Muscle layer of duodenum (tissue), 2 donors: ENCODE measurements at regions not wholly inside any gene's neighbourhood (a gene's known extent, or its start where the extent isn't known, plus 50 kb on each side); places are given as distances from the start of the nearest gene placed in this dataset.

Source experiments
- H3K27ac ChIP-seq: one replicate; pipeline ENCODE4 v1.7.0; 2013; ENCODE audit warnings: mild to moderate bottlenecking, low read length
- H3K27me3 ChIP-seq: one replicate; pipeline ENCODE4 v1.7.0; 2013; ENCODE audit warnings: low read depth, mild to moderate bottlenecking, control low read depth, low read length
- H3K36me3 ChIP-seq, 2 donors: one replicate each; pipeline ENCODE4 v1.7.0; 2013; ENCODE audit warnings: low read length in 2 of 2, control low read depth in 1 of 2, mild to moderate bottlenecking in 1 of 2; ENCODE audit not compliant: insufficient read depth in 2 of 2, control insufficient read depth in 1 of 2
- H3K4me1 ChIP-seq, 2 donors: one replicate each; pipeline ENCODE4 v1.7.0; 2013; ENCODE audit warnings: low read length in 2 of 2, mild to moderate bottlenecking in 2 of 2, control low read depth in 1 of 2, moderate library complexity in 1 of 2; ENCODE audit not compliant: insufficient read depth in 2 of 2, control insufficient read depth in 1 of 2
- H3K4me3 ChIP-seq, 2 donors: one replicate each; pipeline ENCODE4 v1.7.0; 2013; ENCODE audit warnings: low read length in 2 of 2, low read depth in 1 of 2, mild to moderate bottlenecking in 1 of 2
- H3K9me3 ChIP-seq, 2 donors: one replicate each; pipeline ENCODE4 v1.7.0; 2013; ENCODE audit warnings: low read length in 2 of 2, control low read depth in 1 of 2, mild to moderate bottlenecking in 1 of 2; ENCODE audit not compliant: control insufficient read depth in 1 of 2
- donor health status: healthy.

DNA sequence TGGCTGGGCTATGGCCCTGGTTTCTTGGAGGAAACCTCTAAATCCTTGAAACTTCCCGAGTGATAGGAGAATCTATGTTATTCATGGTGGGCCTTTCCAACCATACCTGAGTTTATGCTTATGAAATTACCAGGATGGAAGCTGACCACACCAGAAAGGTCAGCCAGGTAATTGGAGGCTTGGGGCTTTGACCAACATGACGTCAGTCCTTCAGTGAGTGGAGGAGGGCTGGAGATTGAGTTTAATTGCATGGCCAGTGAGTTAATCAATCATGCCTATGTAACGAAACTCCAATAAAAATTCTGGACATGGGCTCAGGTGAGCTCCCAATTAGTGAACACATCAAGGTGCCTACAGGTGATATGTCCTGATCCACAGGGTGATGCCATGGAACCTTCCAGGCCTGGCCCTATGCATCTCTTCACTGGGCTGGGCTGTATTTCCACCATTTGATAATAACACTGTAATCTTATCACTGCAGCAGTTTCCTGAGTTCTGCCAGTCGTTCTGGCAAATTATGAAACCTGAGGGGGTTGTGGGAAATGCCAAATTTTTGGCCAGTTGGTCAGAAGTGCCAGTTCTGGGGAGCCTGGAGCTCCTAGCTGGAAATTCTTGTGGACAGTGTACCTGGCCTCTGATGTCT lies 106.5 kb downstream of the CDH26 start:
- H3K36me3 ChIP-seq, result no peaks in the 10 kb centered on the region
- no peak overlapping the region for H3K27ac ChIP-seq
- H3K4me3 ChIP-seq, result no peak overlapping the region
- H3K4me1 ChIP-seq, result peaks cover 4 to 10% of the 10 kb centered on the region in 2 donors
- H3K9me3 ChIP-seq, result no peaks in the 10 kb centered on the region
- no peaks in the 10 kb centered on the region for H3K27me3 ChIP-seq

DNA sequence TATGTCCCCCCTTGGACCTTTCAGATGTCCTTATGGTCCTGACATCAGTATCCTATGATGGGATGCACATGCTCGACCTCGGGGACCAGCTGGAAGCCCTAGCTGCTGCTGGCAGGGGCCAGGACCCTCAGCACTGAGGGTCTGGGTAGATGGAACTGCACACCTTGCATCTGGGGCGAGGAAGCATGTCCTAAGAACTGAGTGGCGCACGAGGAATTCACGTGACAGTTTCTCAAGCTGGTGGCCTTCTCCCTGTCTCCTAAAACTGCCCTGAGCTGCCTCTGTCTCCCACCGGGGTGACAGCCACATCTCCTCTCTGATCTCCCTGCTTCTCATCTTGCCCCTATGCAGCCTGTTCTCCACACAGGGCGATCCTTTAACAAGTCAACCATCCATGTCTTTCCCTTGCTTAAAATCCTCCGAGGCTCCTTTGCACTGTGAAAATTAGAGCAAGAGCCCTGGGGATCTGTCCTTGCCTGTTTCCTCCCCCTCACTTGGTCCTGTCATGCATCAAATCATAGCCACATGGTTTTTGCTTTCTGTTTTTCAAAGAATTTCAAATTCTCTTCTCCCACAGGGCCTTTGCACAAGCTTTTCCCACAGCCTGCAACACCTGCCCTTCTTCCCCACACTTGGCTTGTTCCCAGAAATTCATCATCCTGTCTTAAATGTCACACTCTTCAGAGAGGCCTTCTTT lies 107.7 kb downstream of the CDH26 start:
- Histone ChIP-seq H3K4me3 (no peak overlapping the region), H3K27ac (no peak overlapping the region), H3K4me1 (peaks cover 4 to 10% of the 10 kb centered on the region in 2 donors), H3K27me3 (no peaks in the 10 kb centered on the region), H3K9me3 (no peaks in the 10 kb centered on the region), H3K36me3 (no peaks in the 10 kb centered on the region)

DNA sequence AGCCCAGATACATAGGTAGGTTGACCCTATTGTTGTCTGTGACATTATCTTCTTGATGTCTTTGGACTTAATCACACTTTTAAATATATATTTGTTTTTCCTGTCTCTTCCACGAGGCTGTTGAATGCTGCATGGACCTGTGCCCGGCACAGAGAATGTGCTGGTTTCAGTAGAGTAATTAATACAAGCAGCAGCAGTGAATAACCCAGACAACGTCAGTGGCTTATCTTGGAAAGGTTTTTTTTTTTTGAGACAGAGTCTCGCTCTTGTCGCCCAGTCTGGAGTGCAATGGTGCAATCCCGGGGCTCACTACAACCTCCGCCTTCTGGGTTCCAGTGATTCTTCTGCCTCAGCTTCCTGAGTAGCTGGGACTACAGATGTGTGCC lies 108.2 kb downstream of the CDH26 start:
- Histone ChIP-seq H3K36me3 (no peaks in the 10 kb centered on the region), H3K4me1 (peaks cover 4 to 10% of the 10 kb centered on the region in 2 donors), H3K4me3 (no peak overlapping the region), H3K27me3 (no peaks in the 10 kb centered on the region), H3K27ac (no peak overlapping the region), H3K9me3 (no peaks in the 10 kb centered on the region)

DNA sequence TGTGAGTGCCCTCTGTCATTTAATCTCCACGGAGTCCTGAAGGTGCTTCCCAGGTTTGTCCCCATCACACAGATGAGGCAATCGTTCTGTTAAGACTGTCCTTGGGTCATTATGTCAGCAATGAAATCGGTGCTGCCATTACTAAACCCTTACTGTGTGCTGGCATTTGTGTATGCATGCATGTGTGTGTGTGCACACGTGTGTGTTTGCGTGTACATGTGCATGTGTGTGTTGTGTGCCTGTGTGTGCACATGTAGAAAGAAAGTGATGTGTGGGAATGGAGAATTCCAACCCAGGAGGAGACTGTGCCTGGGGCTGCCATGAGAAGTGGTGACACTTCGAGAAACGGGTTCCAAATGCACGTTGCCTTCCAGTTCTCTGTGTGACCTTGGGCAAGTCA lies 110.3 kb downstream of the CDH26 start:
- Histone ChIP-seq H3K4me1 (no peaks in the 10 kb centered on the region), H3K36me3 (no peaks in the 10 kb centered on the region), H3K27ac (no peak overlapping the region), H3K4me3 (no peak overlapping the region), H3K27me3 (no peaks in the 10 kb centered on the region), H3K9me3 (peaks cover 0 to 4% of the 10 kb centered on the region in 2 donors)

DNA sequence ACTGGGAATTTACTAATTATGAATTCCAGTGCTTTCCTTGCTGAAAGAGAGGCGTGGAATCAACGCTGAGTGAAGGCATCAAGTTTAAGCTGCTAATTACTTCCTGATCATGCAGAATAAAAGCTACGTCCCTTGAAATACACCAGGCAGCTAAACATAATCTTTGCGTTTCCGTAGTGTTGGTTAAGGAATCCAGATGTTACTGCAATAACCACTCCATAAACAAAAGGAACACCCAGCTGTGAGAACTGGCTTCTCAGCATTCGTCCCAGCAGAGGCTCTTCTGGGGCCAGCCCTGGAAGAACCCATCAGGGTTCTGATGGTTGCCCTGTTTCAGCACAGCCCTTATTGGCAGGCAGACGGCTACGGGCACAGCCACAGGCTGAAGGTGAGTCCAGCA lies 111.4 kb downstream of the CDH26 start:
- no peaks in the 10 kb centered on the region for H3K4me1 ChIP-seq
- H3K27ac ChIP-seq, result no peak overlapping the region
- no peaks in the 10 kb centered on the region for H3K27me3 ChIP-seq
- peaks cover 0 to 4% of the 10 kb centered on the region in 2 donors for H3K9me3 ChIP-seq
- H3K4me3 ChIP-seq, result no peak overlapping the region
- H3K36me3 ChIP-seq, result no peaks in the 10 kb centered on the region

DNA sequence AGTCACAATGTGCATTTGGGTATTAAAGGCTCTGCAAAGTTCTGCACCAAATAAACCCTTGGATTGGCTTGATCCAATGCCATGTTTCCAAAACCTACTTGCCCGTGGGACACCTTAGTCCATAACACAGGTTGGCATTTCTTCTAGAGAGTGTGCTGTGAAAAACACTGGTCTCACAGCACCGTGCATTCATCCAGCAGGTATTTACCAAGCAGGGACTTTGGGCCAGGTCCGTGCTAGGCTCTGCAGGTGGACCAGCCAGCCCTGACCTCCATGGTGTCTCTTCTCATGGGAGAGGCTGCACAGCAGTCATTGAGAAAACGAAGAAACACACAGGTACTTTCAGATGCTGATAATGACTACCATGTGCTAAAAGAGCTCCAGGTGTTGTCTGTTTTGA lies 112.6 kb downstream of the CDH26 start:
- Histone ChIP-seq H3K9me3 (peaks cover 0 to 4% of the 10 kb centered on the region in 2 donors), H3K4me3 (no peak overlapping the region), H3K4me1 (no peaks in the 10 kb centered on the region), H3K27ac (no peak overlapping the region), H3K27me3 (no peaks in the 10 kb centered on the region), H3K36me3 (no peaks in the 10 kb centered on the region)

DNA sequence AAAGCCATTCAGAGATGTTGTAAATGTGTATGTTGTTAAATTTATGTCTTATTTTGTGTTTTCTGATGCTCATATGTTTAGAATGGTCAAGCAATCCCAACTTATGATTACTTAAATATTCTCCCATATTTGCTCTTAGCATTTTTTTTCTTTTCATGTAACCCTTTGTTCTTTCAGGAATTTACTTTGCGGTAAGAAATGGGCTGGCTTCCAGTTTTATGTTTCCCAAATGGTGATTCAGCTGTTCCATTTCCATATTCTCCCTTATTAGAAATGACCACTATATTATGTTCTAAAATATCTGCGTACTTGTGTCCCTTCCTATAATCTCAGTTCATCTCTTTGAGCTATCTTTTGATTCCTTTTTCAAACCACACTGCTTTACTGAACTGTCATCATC lies 113.7 kb downstream of the CDH26 start:
- H3K4me3 ChIP-seq, result no peak overlapping the region
- H3K27me3 ChIP-seq, result no peaks in the 10 kb centered on the region
- H3K9me3 ChIP-seq, result peaks cover 0 to 4% of the 10 kb centered on the region in 2 donors
- H3K27ac ChIP-seq, result no peak overlapping the region
- H3K4me1 ChIP-seq, result no peaks in the 10 kb centered on the region
- H3K36me3 ChIP-seq, result no peaks in the 10 kb centered on the region

DNA sequence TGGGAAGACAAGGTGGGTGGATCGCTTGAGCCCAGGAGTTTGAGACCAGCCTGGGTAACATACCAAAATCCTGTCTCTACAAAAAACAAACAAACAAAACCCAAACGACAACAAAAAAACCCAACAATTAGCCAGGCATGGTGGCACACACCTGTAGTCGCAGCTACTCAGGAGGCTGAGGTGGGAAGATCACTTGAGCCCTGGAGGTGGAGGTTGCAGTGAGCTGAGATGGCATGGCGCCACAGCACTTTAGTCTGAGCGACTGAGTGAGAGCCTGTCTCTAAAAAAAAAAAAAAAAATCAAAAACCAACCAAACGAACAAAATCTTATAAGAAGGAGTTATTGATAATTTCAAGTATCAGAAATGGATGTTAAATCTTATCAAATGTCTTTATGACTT lies 114.9 kb downstream of the CDH26 start:
- Histone ChIP-seq H3K4me1 (no peaks in the 10 kb centered on the region), H3K9me3 (peaks cover 0 to 4% of the 10 kb centered on the region in 2 donors), H3K4me3 (no peak overlapping the region), H3K27me3 (no peaks in the 10 kb centered on the region), H3K36me3 (no peaks in the 10 kb centered on the region), H3K27ac (no peak overlapping the region)

DNA sequence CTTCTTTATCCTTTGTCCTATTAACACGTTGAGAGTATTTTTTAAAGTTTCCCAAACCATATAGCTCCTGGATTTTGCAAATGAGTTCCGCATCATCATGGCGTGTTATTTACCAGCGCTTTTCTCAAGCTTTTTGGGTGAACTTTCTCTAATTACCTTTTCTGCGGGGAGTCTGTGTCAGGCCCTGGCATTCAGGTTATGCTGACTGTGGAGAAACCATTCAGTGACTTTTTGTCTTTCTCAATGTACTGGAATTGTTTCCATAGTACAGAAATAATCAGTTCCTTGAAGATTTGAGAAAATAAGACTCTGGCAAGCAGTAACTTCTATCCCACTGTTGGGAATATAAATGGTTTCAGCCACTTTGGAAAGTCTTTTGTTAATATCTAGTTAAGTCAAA lies 115.3 kb downstream of the CDH26 start:
- Histone ChIP-seq H3K9me3 (peaks cover 0 to 4% of the 10 kb centered on the region in 2 donors), H3K4me1 (no peaks in the 10 kb centered on the region)

DNA sequence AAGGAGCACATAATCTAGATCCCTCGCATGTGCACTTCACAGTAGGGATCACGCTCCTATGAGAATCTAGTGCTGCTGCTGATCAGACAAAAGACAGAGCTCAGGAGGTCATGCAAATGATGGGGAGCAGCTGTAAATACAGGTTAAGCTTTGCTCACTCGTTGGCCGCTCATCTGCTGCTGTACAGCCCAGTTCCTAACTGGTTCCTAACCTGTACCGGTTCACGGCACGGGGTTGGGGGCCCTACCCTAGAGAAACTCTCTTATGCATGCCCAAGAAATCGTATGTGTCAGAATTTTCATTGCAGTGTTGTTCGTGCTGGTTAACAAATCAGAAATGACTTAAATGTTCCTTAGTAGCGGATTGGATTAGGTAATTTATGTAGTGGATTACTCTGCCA lies 116.1 kb downstream of the CDH26 start:
- Histone ChIP-seq H3K9me3 (peaks cover 0 to 4% of the 10 kb centered on the region in 2 donors), H3K4me1 (no peaks in the 10 kb centered on the region), H3K36me3 (no peaks in the 10 kb centered on the region), H3K27me3 (no peaks in the 10 kb centered on the region), H3K27ac (no peak overlapping the region), H3K4me3 (no peak overlapping the region)

More for the DNA sequence above, 115.3 kb downstream of the CDH26 start:
- Histone ChIP-seq H3K4me3 (no peak overlapping the region), H3K27me3 (no peaks in the 10 kb centered on the region), H3K36me3 (no peaks in the 10 kb centered on the region), H3K27ac (no peak overlapping the region)

DNA sequence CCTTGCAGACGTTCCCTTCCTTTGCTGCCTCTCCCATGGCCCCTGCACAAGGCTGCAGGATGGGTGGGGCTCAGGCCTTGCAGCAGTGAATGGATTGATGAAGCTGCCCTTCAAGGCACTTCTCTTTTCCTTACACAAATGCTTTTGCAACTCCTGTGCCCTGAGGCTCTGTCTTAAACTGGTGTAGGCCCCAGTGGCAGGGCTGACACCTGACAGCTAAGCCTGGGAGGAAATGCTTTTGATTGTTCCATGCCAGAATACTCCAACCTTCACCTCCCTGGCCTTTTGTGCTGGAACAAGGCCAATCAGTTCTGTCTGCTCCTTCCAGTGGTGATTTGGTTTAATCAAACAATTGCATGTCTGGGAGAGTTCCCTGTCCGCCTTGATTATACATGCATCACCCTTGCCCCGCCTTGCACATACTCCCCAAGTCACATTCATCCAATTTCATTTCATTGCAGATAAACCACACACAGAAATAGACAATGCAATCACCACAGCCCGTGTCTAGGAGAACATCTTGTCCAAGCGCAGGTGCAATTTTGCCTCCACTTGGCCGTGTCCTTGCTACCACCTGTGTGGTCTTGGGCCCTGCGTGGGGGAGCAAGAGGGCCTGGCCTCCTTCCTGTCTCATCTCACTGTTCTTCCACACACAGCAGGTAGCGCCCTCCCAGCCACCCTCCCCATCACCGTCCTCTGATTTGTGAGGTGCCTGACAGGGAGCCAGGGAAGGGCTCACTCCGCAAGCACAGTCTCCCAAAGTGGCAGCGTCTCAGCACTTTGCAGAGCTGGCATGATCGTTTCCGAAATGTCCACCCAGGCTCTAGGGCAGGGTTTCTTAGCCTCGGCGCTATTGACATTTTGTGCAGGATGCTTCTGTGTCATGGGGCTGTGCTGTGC lies 120.4 kb downstream of the CDH26 start:
- Histone ChIP-seq H3K4me1 (no peaks in the 10 kb centered on the region), H3K9me3 (no peaks in the 10 kb centered on the region), H3K4me3 (no peak overlapping the region), H3K27ac (no peak overlapping the region), H3K27me3 (no peaks in the 10 kb centered on the region), H3K36me3 (no peaks in the 10 kb centered on the region)
